ENCODE measurements at regions not wholly inside any gene's neighbourhood (a gene's known extent, or its start where the extent isn't known, plus 50 kb on each side); places are given as distances from the start of the nearest gene placed in this dataset.

GRCh38 chr10:9869205-9869604, 1148.5 kb upstream of the CELF2 start:
- TF ChIP-seq CTCF (IDR thresholded peaks at IDR 0.05) (no peak), POLR2AphosphoS5 (IDR thresholded peaks at IDR 0.05; ENCODE audit: insufficient read depth in 1 of 2, low read depth in 1 of 2) (no peak), POLR2A (IDR thresholded peaks at IDR 0.05) (no peak)
